Calu3 (cell line): ENCODE measurements at regions not wholly inside any gene's neighbourhood (a gene's known extent, or its start where the extent isn't known, plus 50 kb on each side); places are given as distances from the start of the nearest gene placed in this dataset.

Experiments used
- BruUV-seq: library from RNA; stranded (reverse); fragments of 400-500 nt; replicated peaks from 2 replicates; lab custom pipeline; 2021; lab: Mats Ljungman, UMichigan
- CTCF ChIA-PET: fragments of 300-600 bp; sonication (Branson Sonifier 250); formaldehyde crosslinking; loops from one replicate; lab custom pipeline; 2022; ENCODE audit warnings: antibody characterized with exemption; lab: Charles Lee
- DNase-seq: peaks from one replicate; pipeline ENCODE4 v3.0.0; 2022
- H3K27ac Mint-ChIP-seq: one replicate; pipeline ENCODE4 v1.8.0; 2022; ENCODE audit warnings: mixed read lengths; ENCODE audit not compliant: unreplicated experiment
- H3K27me3 Mint-ChIP-seq: one replicate; pipeline ENCODE4 v1.8.0; 2022; ENCODE audit warnings: mixed read lengths; ENCODE audit not compliant: unreplicated experiment
- H3K36me3 Mint-ChIP-seq: one replicate; pipeline ENCODE4 v1.8.0; 2022; ENCODE audit warnings: mild to moderate bottlenecking, moderate library complexity, mixed read lengths; ENCODE audit not compliant: insufficient read depth, unreplicated experiment
- H3K4me1 Mint-ChIP-seq: one replicate; pipeline ENCODE4 v1.8.0; 2022; ENCODE audit warnings: mild to moderate bottlenecking, low read depth, mixed read lengths; ENCODE audit not compliant: unreplicated experiment
- H3K4me3 Mint-ChIP-seq: one replicate; pipeline ENCODE4 v1.8.0; 2022; ENCODE audit warnings: mild to moderate bottlenecking, low read depth, moderate library complexity, mixed read lengths; ENCODE audit not compliant: unreplicated experiment
- H3K9me3 Mint-ChIP-seq: one replicate; pipeline ENCODE4 v1.8.0; 2022; ENCODE audit warnings: low read depth, mixed read lengths; ENCODE audit not compliant: unreplicated experiment
- intact Hi-C: fragments of 100-400 bp; cut with micrococcal nuclease; formaldehyde crosslinking; loops from one replicate; pipeline ENCODE4 v1.10.0; 2022; ENCODE audit not compliant: unreplicated experiment
- TF ChIP-seq, protein P1 (sequence below): fragments of 200-600 bp; IDR thresholded peaks from one replicate; pipeline ENCODE4 v1.8.0; 2022; ENCODE audit warnings: antibody characterized with exemption; ENCODE audit not compliant: unreplicated experiment

DNA sequence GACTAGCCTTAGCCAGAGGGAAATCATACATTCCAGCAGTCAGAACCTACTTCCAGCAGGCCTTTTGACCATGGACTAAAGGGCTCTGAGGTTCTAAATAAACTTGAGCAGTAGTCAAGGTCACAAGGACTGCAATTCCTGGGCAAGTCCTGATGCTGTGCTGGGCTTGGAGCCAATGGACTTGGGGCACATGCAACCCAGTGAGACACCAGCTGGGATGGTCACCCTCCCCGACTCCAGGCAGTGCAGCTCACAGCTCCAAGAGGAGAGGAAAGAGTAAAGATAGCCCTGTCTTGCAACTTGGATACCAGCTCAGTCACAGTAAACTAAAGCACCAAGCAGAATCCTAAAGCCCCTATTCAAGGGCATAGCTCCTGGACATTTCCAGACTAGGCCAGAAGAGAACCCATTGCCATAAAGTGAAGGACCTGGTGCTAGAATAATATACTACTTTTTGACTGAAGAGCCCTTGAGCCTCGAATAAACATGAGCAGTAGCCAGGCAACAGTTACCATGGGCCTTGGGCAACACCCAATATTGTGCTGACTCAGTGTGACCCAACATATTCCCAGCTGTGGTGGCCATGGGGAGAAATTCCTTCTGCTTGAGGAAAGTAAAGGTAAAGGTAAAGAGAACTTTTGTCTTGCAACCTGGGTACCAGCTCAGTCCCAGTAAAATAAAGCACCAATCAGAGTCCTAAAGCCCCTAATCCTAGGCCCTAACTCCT, 226.2 kb upstream of the CLEC14A start:
- H3K27me3 Mint-ChIP-seq: no peaks in the 10 kb centered on the region
- H3K4me1 Mint-ChIP-seq: no peaks in the 10 kb centered on the region
- peaks cover 7% of the 10 kb centered on the region for H3K9me3 Mint-ChIP-seq
- intact Hi-C loops: no loop called here
- no TSS peak for BruUV-seq
- no peak for DNase-seq
- H3K27ac Mint-ChIP-seq: no peak overlapping the region
- TF ChIP-seq, protein P1, sequence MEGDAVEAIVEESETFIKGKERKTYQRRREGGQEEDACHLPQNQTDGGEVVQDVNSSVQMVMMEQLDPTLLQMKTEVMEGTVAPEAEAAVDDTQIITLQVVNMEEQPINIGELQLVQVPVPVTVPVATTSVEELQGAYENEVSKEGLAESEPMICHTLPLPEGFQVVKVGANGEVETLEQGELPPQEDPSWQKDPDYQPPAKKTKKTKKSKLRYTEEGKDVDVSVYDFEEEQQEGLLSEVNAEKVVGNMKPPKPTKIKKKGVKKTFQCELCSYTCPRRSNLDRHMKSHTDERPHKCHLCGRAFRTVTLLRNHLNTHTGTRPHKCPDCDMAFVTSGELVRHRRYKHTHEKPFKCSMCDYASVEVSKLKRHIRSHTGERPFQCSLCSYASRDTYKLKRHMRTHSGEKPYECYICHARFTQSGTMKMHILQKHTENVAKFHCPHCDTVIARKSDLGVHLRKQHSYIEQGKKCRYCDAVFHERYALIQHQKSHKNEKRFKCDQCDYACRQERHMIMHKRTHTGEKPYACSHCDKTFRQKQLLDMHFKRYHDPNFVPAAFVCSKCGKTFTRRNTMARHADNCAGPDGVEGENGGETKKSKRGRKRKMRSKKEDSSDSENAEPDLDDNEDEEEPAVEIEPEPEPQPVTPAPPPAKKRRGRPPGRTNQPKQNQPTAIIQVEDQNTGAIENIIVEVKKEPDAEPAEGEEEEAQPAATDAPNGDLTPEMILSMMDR: no peak
- H3K4me3 Mint-ChIP-seq: no peak overlapping the region
- no peaks in the 10 kb centered on the region for H3K36me3 Mint-ChIP-seq
- CTCF ChIA-PET: no interaction called here

DNA sequence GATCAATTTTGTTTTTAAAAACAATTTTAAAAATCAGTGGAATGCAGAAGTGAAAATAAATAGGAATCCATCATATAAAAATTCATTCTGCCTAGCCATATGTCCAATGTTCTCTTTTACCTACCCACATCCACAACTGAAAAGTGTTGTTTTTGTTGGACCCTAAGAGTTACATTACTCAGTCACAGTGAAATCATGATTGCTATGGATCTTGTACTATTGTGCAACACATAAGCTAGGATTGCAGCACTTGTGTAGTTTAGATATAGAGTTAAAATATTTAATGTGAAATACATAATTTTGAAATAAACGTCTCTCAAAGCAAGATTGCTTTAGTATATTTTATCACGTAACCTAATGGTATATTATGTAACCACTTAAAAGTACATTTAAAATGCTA, 213.3 kb upstream of the CLEC14A start:
- Mint-ChIP-seq H3K27ac (no peak overlapping the region), H3K4me1 (no peaks in the 10 kb centered on the region), H3K9me3 (peaks cover 7% of the 10 kb centered on the region), H3K36me3 (no peaks in the 10 kb centered on the region), H3K27me3 (no peaks in the 10 kb centered on the region), H3K4me3 (no peak overlapping the region)
- intact Hi-C loops: no loop called here
- BruUV-seq: no TSS peak
- CTCF ChIA-PET: no interaction called here
- no peak for DNase-seq
- TF ChIP-seq, protein P1: no peak

DNA sequence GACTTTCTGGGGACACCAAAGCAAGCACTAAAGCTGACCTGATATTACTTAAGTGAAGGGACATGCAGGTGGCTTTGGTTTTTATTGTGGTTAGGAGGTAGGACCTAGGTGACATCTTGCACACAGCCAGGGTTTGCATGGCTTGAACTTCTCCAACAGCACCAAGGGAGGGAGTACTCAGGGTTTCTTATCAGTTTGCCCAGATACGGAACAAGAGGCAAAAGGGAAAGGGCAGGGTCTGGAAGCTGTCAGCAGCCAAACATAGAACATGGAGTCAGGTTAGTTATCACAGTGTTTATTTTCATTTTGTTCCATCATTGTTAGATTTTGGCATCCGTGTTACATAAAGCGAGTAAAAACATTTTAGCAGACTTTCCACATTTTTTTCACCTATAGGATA, 186.3 kb upstream of the CLEC14A start:
- H3K36me3 Mint-ChIP-seq: no peaks in the 10 kb centered on the region

DNA sequence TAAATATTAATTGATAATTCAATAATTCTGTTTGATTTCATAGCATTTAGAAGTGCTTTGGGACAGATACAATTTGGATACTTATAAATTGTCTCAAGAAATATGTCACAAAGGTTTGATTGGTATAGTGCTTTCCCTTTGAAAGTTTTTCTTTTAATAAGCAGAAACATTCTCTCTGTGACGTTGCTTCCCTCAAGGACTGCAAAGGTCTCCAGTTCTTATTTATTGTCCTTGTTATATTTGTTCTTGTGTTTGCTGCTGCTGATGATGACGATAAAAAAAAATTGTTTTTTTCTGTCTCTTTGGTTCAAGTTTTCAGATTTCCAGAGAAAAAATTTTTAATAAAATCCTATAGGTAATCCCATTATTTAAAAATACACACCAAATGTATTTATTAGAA, 176.3 kb upstream of the CLEC14A start:
- TF ChIP-seq, protein P1: no peak
- H3K4me3 Mint-ChIP-seq: no peak overlapping the region
- no peaks in the 10 kb centered on the region for H3K36me3 Mint-ChIP-seq
- BruUV-seq: no TSS peak
- DNase-seq: no peak
- H3K4me1 Mint-ChIP-seq: no peaks in the 10 kb centered on the region
- CTCF ChIA-PET: no interaction called here
- H3K27me3 Mint-ChIP-seq: no peaks in the 10 kb centered on the region
- H3K27ac Mint-ChIP-seq: no peak overlapping the region
- no peaks in the 10 kb centered on the region for H3K9me3 Mint-ChIP-seq
- intact Hi-C loops: no loop called here

More for the DNA sequence above, 186.3 kb upstream of the CLEC14A start:
- Mint-ChIP-seq H3K4me3 (no peak overlapping the region), H3K4me1 (no peaks in the 10 kb centered on the region), H3K9me3 (peaks cover 4% of the 10 kb centered on the region), H3K27me3 (no peaks in the 10 kb centered on the region), H3K27ac (no peak overlapping the region)
- DNase-seq: no peak
- TF ChIP-seq, protein P1: no peak
- no TSS peak for BruUV-seq
- intact Hi-C loops: no loop called here
- CTCF ChIA-PET: no interaction called here
